Caco-2 (cell line): ENCODE measurements at regions not wholly inside any gene's neighbourhood (a gene's known extent, or its start where the extent isn't known, plus 50 kb on each side); places are given as distances from the start of the nearest gene placed in this dataset.

Source experiments
- BruUV-seq: library from RNA; stranded (reverse); fragments of 400-500 nt; replicated peaks from 2 replicates; lab custom pipeline; 2021; lab: Mats Ljungman, UMichigan
- CTCF ChIA-PET: fragments of 300-600 bp; sonication (Branson Sonifier 250); formaldehyde crosslinking; loops from one replicate; lab custom pipeline; 2022; ENCODE audit warnings: antibody characterized with exemption; lab: Charles Lee
- POLR2A ChIA-PET: fragments of 300-600 bp; sonication (Branson Sonifier 250); formaldehyde crosslinking; loops from one replicate; lab custom pipeline; 2022; ENCODE audit warnings: antibody characterized with exemption; lab: Charles Lee
- DNase-seq, 2 experiments: peaks; one replicate each; pipeline versions ENCODE4 v3.0.0 to v3.0.0-alpha.2; 2020 to 2022
- H3K27me3 ChIP-seq: replicated peaks from 2 replicates; pipeline ENCODE4 v1.6.0; 2011; ENCODE audit warnings: low read length; ENCODE audit not compliant: control insufficient read depth, insufficient read depth
- H3K36me3 ChIP-seq: 2 replicates; pipeline ENCODE4 v1.5.1; 2011; ENCODE audit warnings: low read length; ENCODE audit not compliant: control insufficient read depth, insufficient read depth
- H3K4me1 ChIP-seq: fragments of 250-450 bp; sonication (Bioruptor Pico); 2 replicates; pipeline ENCODE4 v1.5.1; 2020; ENCODE audit warnings: mild to moderate bottlenecking
- H3K4me3 ChIP-seq: 2 replicates; pipeline ENCODE4 v1.5.1; 2011; ENCODE audit warnings: low read depth, mild to moderate bottlenecking, control low read depth, low read length
- H3K9me3 ChIP-seq: fragments of 250-450 bp; sonication (Bioruptor Pico); 2 replicates; pipeline ENCODE4 v1.5.1; 2020; ENCODE audit warnings: mild to moderate bottlenecking, moderate library complexity
- H3K27ac Mint-ChIP-seq: one replicate; pipeline ENCODE4 v1.8.0; 2022; ENCODE audit warnings: mixed read lengths; ENCODE audit not compliant: unreplicated experiment
- H3K27me3 Mint-ChIP-seq: one replicate; pipeline ENCODE4 v1.8.0; 2022; ENCODE audit warnings: mixed read lengths; ENCODE audit not compliant: insufficient read depth, unreplicated experiment
- H3K36me3 Mint-ChIP-seq: one replicate; pipeline ENCODE4 v1.8.0; 2022; ENCODE audit warnings: mild to moderate bottlenecking, mixed read lengths; ENCODE audit not compliant: insufficient read depth, unreplicated experiment
- H3K4me1 Mint-ChIP-seq: one replicate; pipeline ENCODE4 v1.8.0; 2022; ENCODE audit warnings: low read depth, mixed read lengths; ENCODE audit not compliant: unreplicated experiment
- H3K4me3 Mint-ChIP-seq: one replicate; pipeline ENCODE4 v1.8.0; 2022; ENCODE audit warnings: mild to moderate bottlenecking, moderate library complexity, mixed read lengths; ENCODE audit not compliant: unreplicated experiment
- H3K9me3 Mint-ChIP-seq: one replicate; pipeline ENCODE4 v1.8.0; 2022; ENCODE audit warnings: mixed read lengths; ENCODE audit not compliant: unreplicated experiment
- CTCF ChIP-seq, 2 experiments: fragments of 200-600 bp in 1 of 2; IDR thresholded peaks; 1 replicate in 1 of 2; 2 replicates in 1 of 2; pipeline versions ENCODE4 v1.5.1 to v1.8.0; 2011 to 2022; ENCODE audit warnings: antibody characterized with exemption in 1 of 2, control low read depth in 1 of 2, inconsistent platforms in 1 of 2, low read depth in 1 of 2, low read length in 1 of 2, mild to moderate bottlenecking in 1 of 2, moderate library complexity in 1 of 2; ENCODE audit not compliant: insufficient read depth in 1 of 2, severe bottlenecking in 1 of 2, unreplicated experiment in 1 of 2
- intact Hi-C: fragments of 100-400 bp; cut with micrococcal nuclease; formaldehyde crosslinking; loops from one replicate; pipeline ENCODE4 v1.10.0; 2022; ENCODE audit not compliant: unreplicated experiment

- no peaks in the 10 kb centered on the region for H3K4me1 Mint-ChIP-seq
- Histone ChIP-seq H3K36me3 (no peaks in the 10 kb centered on the region), H3K9me3 (no peaks in the 10 kb centered on the region), H3K4me3 (no peak overlapping the region), H3K27me3 (no peaks in the 10 kb centered on the region), H3K4me1 (no peaks in the 10 kb centered on the region)
- H3K27me3 Mint-ChIP-seq, result peaks cover 2% of the 10 kb centered on the region
- no peak for DNase-seq
- no peak overlapping the region for H3K27ac Mint-ChIP-seq
- no peaks in the 10 kb centered on the region for H3K9me3 Mint-ChIP-seq
- H3K36me3 Mint-ChIP-seq, result no peaks in the 10 kb centered on the region
- CTCF ChIA-PET, result no interaction called here
- intact Hi-C loops, result no loop called here
- POLR2A ChIA-PET, result no interaction called here
- no TSS peak for BruUV-seq
- H3K4me3 Mint-ChIP-seq, result no peak overlapping the region
- no peak for TF ChIP-seq CTCF (IDR thresholded peaks at IDR 0.05; ENCODE audit: insufficient read depth in 1 of 2, low read depth in 1 of 2, low read length in 1 of 2, severe bottlenecking in 1 of 2, unreplicated experiment in 1 of 2)
These were observed 401.1 kb downstream of the PCDH18 start for GRCh38 chr4:137131201-137131600.

- no TSS peak for BruUV-seq
These were observed 402.4 kb downstream of the PCDH18 start for GRCh38 chr4:137129845-137130244.

GRCh38 chr4:137129441-137129840 is 402.9 kb downstream of the PCDH18 start:
- Mint-ChIP-seq H3K9me3 (no peaks in the 10 kb centered on the region), H3K27me3 (peaks cover 2% of the 10 kb centered on the region), H3K36me3 (no peaks in the 10 kb centered on the region), H3K4me1 (no peaks in the 10 kb centered on the region), H3K27ac (no peak overlapping the region), H3K4me3 (no peak overlapping the region)
- TF ChIP-seq CTCF (IDR thresholded peaks at IDR 0.05; ENCODE audit: insufficient read depth in 1 of 2, low read depth in 1 of 2, low read length in 1 of 2, severe bottlenecking in 1 of 2, unreplicated experiment in 1 of 2), result no peak
- BruUV-seq, result no TSS peak
- Histone ChIP-seq H3K36me3 (no peaks in the 10 kb centered on the region), H3K4me3 (no peak overlapping the region), H3K4me1 (no peaks in the 10 kb centered on the region), H3K27me3 (no peaks in the 10 kb centered on the region), H3K9me3 (no peaks in the 10 kb centered on the region)
- intact Hi-C loops, result no loop called here
- no peak for DNase-seq
- ChIA-PET CTCF (no interaction called here), POLR2A (no interaction called here)

More at GRCh38 chr4:137129845-137130244, 402.4 kb downstream of the PCDH18 start:
- Histone ChIP-seq H3K4me1 (no peaks in the 10 kb centered on the region), H3K27me3 (no peaks in the 10 kb centered on the region), H3K36me3 (no peaks in the 10 kb centered on the region), H3K4me3 (no peak overlapping the region), H3K9me3 (no peaks in the 10 kb centered on the region)
- no peak for TF ChIP-seq CTCF (IDR thresholded peaks at IDR 0.05; ENCODE audit: insufficient read depth in 1 of 2, low read depth in 1 of 2, low read length in 1 of 2, severe bottlenecking in 1 of 2, unreplicated experiment in 1 of 2)
- Mint-ChIP-seq H3K4me1 (no peaks in the 10 kb centered on the region), H3K27ac (no peak overlapping the region), H3K36me3 (no peaks in the 10 kb centered on the region), H3K27me3 (peaks cover 2% of the 10 kb centered on the region), H3K4me3 (no peak overlapping the region), H3K9me3 (no peaks in the 10 kb centered on the region)
- intact Hi-C loops, result no loop called here
- no peak for DNase-seq
- POLR2A ChIA-PET, result no interaction called here
- CTCF ChIA-PET, result no interaction called here
